ENCODE measurements at regions not wholly inside any gene's neighbourhood (a gene's known extent, or its start where the extent isn't known, plus 50 kb on each side); places are given as distances from the start of the nearest gene placed in this dataset.

DNA sequence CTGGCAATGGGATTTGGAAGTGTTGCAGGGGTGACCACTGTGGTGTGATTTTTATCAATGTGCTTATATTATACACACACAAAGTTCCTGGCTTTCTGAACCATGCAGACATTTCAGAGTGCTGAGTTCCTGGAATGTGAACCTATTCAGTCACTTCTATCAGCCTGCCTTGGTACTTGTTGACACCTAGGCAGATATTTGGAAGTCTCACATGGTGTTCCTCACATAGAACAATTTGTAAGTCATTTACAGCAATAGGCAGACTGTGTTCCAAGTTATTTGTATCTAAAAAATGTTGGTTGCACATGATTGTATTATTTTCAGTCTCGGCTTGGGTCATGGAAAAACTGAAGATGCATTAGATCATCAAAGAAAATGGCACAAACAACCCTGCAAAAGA, 182.2 kb downstream of the SREK1 start:
- H3K9me3 Mint-ChIP-seq = peaks cover 0 to 3% of the 10 kb centered on the region in 2 donors
- H3K4me3 Mint-ChIP-seq = no peak overlapping the region
- DNase-seq = no peak
- no peaks in the 10 kb centered on the region for H3K36me3 Mint-ChIP-seq
- no peak overlapping the region for H3K27ac Mint-ChIP-seq
- H3K4me1 Mint-ChIP-seq = peaks cover 0 to 2% of the 10 kb centered on the region in 2 donors
- peaks cover 4 to 8% of the 10 kb centered on the region in 2 donors for H3K27me3 Mint-ChIP-seq
- ATAC-seq (replicated peaks) = no peak

DNA sequence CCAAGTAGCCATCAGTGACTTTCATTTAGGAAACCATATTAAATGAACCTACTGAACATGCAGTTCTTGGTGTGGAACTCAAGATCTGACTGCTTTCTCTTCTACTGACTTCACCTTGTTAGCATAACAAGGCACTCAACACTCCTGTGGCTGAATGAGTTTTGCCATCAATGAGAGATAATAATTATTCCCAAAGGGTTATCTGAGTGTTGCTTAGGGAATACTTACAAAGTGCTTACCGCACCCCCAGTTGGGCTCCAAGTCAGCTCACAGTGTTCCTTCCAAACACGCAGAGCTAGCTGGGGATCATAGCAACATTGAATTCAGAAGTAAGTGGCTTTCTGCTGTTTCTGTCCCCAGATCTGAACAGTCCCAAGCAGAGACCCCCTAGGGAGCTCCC, 182.9 kb downstream of the SREK1 start:
- no peak overlapping the region for H3K4me3 Mint-ChIP-seq
- peaks cover 0 to 1% of the 10 kb centered on the region in 2 donors for H3K36me3 Mint-ChIP-seq
- peaks cover 0 to 5% of the 10 kb centered on the region in 2 donors for H3K27me3 Mint-ChIP-seq
- ATAC-seq (replicated peaks) (no peak), DNase-seq (no peak)
- H3K4me1 Mint-ChIP-seq = peaks cover 0 to 2% of the 10 kb centered on the region in 2 donors
- H3K9me3 Mint-ChIP-seq = peaks cover 0 to 3% of the 10 kb centered on the region in 2 donors
- H3K27ac Mint-ChIP-seq = no peak overlapping the region

DNA sequence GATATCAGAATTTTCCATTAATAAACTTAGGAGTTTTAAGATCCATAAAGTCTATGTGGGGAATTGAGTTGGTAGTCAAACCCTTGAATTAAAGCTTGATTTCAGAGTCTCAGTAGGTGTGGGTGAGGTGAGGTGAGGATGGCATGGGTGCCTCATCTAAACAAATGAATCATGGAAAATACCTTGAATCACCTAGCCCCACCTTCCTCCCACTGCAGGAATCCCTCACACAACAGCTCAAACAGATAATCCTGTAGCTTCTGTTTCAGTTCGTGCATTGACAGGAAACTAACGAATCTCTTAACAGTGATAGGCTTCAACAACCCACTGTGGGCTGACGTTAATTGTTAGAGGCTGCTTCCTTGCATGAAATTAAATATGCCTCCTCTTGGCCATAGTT, 185.0 kb downstream of the SREK1 start:
- H3K36me3 Mint-ChIP-seq = peaks cover 0 to 1% of the 10 kb centered on the region in 2 donors
- H3K27ac Mint-ChIP-seq = no peak overlapping the region
- H3K4me3 Mint-ChIP-seq = no peak overlapping the region
- H3K9me3 Mint-ChIP-seq = peaks cover 0 to 3% of the 10 kb centered on the region in 2 donors
- DNase-seq = no peak
- H3K27me3 Mint-ChIP-seq = peaks cover 0 to 11% of the 10 kb centered on the region in 2 donors
- no peak for ATAC-seq (replicated peaks)
- peaks cover 0 to 2% of the 10 kb centered on the region in 2 donors for H3K4me1 Mint-ChIP-seq

DNA sequence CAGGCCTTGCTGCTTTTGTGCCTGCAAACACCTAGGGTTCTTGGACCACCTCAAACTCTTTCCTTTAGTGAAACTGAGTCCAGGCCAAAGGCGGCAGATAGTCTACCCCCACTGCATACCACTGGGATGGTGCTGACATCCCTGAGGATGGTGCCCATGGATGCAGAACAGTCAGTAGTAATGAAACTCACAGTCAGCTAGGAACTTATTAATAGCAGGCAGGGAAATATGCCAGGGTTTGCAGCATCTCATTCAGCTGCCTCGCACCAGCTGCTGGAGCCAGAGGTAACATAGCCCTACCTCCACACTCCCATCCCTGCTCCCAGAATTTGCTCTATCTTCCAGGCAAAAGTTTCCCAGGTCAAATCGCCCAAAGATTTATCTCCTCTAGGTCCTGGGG, 189.1 kb downstream of the SREK1 start:
- Mint-ChIP-seq H3K27me3 (peaks cover 14 to 19% of the 10 kb centered on the region in 2 donors), H3K4me3 (no peak overlapping the region), H3K4me1 (peaks cover 0 to 2% of the 10 kb centered on the region in 2 donors), H3K36me3 (peaks cover 0 to 1% of the 10 kb centered on the region in 2 donors), H3K9me3 (peaks cover 0 to 3% of the 10 kb centered on the region in 2 donors), H3K27ac (no peak overlapping the region)
- no peak for DNase-seq
- no peak for ATAC-seq (replicated peaks)

DNA sequence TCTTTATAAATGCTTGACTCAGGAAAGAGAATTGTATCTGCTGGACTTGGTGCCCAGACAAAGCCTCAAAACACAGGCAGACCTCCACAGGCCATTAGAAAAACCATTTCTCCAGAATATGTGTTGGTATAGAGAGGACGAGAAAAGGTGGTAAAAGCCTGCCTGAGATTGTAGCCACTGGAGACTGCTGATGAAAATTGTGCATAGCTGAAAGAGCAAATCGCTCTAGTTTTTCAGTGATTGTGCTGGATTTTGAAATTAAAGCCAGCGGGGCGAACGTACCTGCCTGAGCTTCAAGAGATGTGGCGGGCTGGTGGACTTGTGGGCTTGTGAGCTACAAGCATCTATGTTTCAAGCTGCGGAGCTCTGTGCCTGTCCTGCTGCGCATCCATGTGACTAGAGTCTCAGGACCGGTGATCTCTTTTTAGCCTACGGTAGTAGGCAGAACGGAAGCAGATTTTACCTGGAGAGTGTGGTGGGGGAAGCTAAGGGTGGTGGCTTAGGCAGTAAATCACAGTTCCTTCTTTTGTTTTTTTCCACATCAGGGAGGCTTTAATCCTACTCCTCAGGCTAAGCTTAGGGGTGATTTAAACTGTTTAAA, 193.6 kb downstream of the SREK1 start:
- Mint-ChIP-seq H3K4me3 (no peak overlapping the region), H3K36me3 (no peaks in the 10 kb centered on the region), H3K9me3 (no peaks in the 10 kb centered on the region), H3K27me3 (peaks cover 14 to 19% of the 10 kb centered on the region in 2 donors), H3K4me1 (no peaks in the 10 kb centered on the region), H3K27ac (no peak overlapping the region)
- ATAC-seq (replicated peaks) (no peak), DNase-seq (no peak)

DNA sequence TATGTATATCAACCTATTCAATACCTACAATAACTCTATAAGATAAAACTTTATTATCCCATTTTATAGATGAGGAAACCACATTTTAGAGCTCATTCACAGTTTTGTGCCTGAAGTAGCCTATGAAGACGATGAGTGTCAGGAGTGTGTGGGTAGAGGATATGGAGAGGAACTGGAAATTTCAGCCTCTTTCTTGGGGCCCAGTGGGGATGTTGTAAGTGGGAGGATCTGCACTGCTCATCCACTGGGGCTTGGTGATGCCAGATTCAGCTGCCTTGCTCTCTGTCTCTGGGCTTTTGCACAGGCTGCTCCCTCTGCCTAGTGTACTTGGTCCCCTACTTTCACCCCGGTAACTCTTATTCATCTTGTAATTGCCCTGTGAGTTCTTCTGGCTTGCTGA, 194.7 kb downstream of the SREK1 start:
- no peaks in the 10 kb centered on the region for H3K9me3 Mint-ChIP-seq
- H3K27me3 Mint-ChIP-seq = peaks cover 14 to 15% of the 10 kb centered on the region in 2 donors
- no peaks in the 10 kb centered on the region for H3K4me1 Mint-ChIP-seq
- H3K36me3 Mint-ChIP-seq = no peaks in the 10 kb centered on the region
- ATAC-seq (replicated peaks) (no peak), DNase-seq (no peak)
- H3K27ac Mint-ChIP-seq = no peak overlapping the region
- no peak overlapping the region for H3K4me3 Mint-ChIP-seq

DNA sequence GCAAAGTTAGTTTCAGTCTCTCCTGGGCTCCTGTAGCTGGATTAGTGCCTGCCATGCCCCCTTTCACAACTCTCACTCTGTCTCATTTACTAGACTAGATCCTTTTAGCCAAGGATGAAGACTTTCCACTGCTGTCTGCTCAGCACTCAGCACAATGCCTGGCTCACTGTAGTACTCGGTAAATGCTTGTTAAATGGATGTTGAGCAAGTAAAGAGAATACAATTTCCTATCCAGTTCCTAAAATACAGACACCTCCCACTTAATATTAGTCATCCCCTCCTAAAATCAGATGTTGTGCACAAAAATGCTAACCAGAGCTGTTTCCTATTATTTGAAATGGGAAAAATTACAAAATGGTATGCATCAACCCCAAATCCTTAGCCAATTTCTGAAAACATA, 195.8 kb downstream of the SREK1 start:
- DNase-seq (no peak), ATAC-seq (replicated peaks) (no peak)
- H3K4me1 Mint-ChIP-seq = no peaks in the 10 kb centered on the region
- H3K27ac Mint-ChIP-seq = no peak overlapping the region
- H3K4me3 Mint-ChIP-seq = no peak overlapping the region
- no peaks in the 10 kb centered on the region for H3K9me3 Mint-ChIP-seq
- peaks cover 10 to 12% of the 10 kb centered on the region in 2 donors for H3K27me3 Mint-ChIP-seq
- no peaks in the 10 kb centered on the region for H3K36me3 Mint-ChIP-seq

DNA sequence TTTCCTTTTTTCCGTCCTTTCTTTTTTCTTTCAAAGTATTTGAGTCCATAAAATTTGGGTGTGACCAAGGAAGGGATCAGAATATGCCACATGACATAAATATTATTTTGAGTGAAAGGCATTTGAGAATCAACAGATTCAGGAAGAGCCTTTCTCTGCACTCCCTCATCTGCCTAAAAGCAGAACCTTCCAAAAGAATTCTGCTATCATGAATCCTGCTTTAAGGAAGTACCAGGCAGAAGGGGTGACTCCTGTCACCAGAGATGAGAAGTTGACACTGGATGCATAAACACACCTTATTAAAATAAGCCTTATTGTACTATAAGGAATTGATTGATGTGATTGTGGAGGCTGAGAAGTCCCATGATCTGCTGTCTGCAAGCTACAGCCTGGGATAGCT, 196.7 kb downstream of the SREK1 start:
- H3K36me3 Mint-ChIP-seq = no peaks in the 10 kb centered on the region
- ATAC-seq (replicated peaks) (no peak), DNase-seq (no peak)
- H3K9me3 Mint-ChIP-seq = no peaks in the 10 kb centered on the region
- H3K27me3 Mint-ChIP-seq = peaks cover 7 to 8% of the 10 kb centered on the region in 2 donors
- no peak overlapping the region for H3K27ac Mint-ChIP-seq
- H3K4me3 Mint-ChIP-seq = no peak overlapping the region
- H3K4me1 Mint-ChIP-seq = no peaks in the 10 kb centered on the region

DNA sequence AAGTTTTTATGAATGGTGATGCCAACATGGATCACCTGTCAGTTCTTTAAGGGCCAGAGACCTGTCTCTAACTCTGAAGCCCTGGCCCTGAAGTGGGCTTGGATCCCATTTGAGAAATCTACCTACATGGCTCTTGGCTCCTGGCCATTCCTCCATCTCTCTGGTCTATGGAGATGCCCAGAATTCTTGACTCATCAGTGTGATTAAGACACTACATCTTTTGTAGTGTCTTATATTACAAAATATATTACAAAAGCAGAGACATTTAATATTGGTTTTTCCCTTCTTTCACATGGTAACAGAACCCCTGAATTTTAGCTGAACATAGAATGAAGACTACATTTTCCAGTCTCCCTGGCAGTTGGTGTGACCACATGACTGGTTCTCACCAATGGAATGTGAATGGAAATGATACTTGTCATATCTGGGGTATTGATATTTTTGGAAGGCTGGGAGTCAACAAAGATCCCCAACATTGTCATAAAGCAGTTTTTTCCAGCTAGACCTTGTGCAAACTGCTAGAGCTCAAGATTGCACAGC, 198.3 kb downstream of the SREK1 start:
- no peak overlapping the region for H3K27ac Mint-ChIP-seq
- peaks cover 5 to 7% of the 10 kb centered on the region in 2 donors for H3K27me3 Mint-ChIP-seq
- no peaks in the 10 kb centered on the region for H3K36me3 Mint-ChIP-seq
- H3K4me1 Mint-ChIP-seq = no peaks in the 10 kb centered on the region
- H3K9me3 Mint-ChIP-seq = no peaks in the 10 kb centered on the region
- H3K4me3 Mint-ChIP-seq = no peak overlapping the region
- ATAC-seq (replicated peaks) = no peak
- DNase-seq = no peak

DNA sequence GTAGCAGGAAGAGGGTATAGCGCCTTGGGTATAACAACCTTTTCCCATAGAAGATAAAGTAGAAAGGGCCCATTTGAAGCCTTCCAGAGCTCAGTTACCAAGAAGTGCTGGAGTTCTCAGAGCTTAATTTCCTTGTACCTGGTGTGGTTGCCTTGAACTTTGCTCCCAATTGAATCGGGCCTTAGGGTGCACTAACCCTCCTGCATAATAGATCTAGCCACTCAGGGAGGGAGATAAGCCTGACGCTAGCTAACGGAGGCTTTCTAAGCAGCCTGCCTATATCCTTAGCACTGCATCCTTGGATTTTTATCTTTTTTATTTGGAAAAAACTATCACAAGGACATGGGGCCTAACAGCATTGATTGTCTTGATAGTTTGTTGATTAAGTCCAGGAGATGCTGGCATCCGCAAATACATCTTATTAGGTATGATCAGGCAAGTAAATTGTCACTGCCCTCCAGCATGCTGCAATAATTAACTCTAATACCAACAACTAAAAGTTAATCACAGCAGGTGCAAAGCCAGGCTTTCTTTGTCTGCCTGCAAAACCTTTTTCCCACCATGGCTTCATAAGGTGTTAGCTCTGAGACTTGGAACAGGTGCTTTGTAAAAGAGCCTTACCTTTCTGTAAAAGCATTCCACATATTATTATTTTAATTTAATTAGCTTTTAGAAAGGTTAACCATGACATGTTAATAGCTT, 199.4 kb downstream of the SREK1 start:
- H3K27me3 Mint-ChIP-seq = peaks cover 0 to 13% of the 10 kb centered on the region in 2 donors

DNA sequence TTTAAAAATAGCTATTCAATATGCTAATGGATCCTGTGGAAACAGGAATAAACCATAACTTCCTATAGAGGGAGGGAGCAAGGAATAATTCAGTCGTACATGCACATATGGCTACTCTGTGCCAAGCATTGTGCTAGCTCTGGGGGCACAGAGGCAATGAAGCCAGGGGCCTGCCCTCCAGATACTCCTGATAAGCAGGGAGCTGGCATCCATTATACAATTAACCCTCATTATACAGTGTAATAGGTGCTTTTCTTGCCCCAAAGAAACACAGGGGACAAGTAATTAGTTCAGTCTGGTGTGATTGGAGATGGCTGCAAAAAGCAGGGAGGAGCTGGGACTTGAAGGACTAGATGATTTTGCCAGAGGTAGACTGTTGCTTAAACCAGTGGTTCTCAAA, 200.4 kb downstream of the SREK1 start:
- Mint-ChIP-seq H3K36me3 (no peaks in the 10 kb centered on the region), H3K4me1 (no peaks in the 10 kb centered on the region), H3K27ac (no peak overlapping the region), H3K27me3 (peaks cover 0 to 13% of the 10 kb centered on the region in 2 donors), H3K4me3 (no peak overlapping the region), H3K9me3 (no peaks in the 10 kb centered on the region)
- DNase-seq = no peak
- no peak for ATAC-seq (replicated peaks)

More for the DNA sequence above, 199.4 kb downstream of the SREK1 start:
- ATAC-seq (replicated peaks) (no peak), DNase-seq (no peak)
- H3K4me1 Mint-ChIP-seq = no peaks in the 10 kb centered on the region
- H3K9me3 Mint-ChIP-seq = no peaks in the 10 kb centered on the region
- no peaks in the 10 kb centered on the region for H3K36me3 Mint-ChIP-seq
- no peak overlapping the region for H3K4me3 Mint-ChIP-seq
- no peak overlapping the region for H3K27ac Mint-ChIP-seq

DNA sequence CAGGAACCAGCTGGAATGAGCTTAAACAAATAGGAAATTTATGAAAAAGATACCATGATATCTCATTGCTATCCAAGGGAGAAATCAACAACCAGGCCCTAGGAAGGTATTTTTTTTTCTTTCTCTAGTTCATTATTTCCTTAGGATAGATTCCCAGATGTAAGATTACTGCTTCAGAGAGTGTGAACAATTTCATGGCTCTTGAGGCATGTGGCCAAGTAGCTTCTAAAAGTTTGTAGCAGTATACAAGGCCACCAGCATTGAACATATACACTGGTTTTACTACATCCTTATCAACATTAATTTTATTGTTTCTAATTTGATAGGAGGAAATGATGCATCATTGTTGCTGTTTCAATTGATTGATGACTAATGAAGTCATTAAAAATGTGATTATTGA, 201.2 kb downstream of the SREK1 start:
- Mint-ChIP-seq H3K27ac (no peak overlapping the region), H3K4me1 (no peaks in the 10 kb centered on the region), H3K36me3 (no peaks in the 10 kb centered on the region), H3K9me3 (no peaks in the 10 kb centered on the region), H3K4me3 (no peak overlapping the region), H3K27me3 (peaks cover 0 to 13% of the 10 kb centered on the region in 2 donors)
- DNase-seq = no peak
- ATAC-seq (replicated peaks) = no peak

DNA sequence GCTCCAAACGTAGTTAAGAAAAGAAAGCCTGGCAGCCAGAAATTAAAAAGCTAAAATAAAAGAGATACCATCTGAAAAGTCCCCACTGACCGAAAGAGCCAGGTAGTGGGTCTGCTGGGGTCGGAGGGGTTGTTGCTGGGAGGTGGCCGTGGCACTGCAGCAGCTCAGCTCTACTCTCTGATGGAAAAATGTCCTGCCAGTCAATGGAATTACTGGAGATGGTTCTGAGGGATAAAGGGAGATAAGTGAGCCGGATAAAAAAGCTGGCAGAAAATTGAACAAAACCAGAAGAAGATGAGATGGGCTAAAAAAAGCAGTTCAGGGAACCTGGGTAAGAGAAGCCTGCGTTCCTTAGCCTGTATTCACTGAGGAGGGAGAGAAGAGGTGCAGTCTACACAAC, 202.8 kb downstream of the SREK1 start:
- H3K27ac Mint-ChIP-seq = no peak overlapping the region
- H3K36me3 Mint-ChIP-seq = no peaks in the 10 kb centered on the region
- ATAC-seq (replicated peaks) (no peak), DNase-seq (no peak)
- peaks cover 0 to 17% of the 10 kb centered on the region in 2 donors for H3K27me3 Mint-ChIP-seq
- no peaks in the 10 kb centered on the region for H3K9me3 Mint-ChIP-seq
- peaks cover under 1 to 1% of the 10 kb centered on the region in 2 donors for H3K4me1 Mint-ChIP-seq
- H3K4me3 Mint-ChIP-seq = no peak overlapping the region

DNA sequence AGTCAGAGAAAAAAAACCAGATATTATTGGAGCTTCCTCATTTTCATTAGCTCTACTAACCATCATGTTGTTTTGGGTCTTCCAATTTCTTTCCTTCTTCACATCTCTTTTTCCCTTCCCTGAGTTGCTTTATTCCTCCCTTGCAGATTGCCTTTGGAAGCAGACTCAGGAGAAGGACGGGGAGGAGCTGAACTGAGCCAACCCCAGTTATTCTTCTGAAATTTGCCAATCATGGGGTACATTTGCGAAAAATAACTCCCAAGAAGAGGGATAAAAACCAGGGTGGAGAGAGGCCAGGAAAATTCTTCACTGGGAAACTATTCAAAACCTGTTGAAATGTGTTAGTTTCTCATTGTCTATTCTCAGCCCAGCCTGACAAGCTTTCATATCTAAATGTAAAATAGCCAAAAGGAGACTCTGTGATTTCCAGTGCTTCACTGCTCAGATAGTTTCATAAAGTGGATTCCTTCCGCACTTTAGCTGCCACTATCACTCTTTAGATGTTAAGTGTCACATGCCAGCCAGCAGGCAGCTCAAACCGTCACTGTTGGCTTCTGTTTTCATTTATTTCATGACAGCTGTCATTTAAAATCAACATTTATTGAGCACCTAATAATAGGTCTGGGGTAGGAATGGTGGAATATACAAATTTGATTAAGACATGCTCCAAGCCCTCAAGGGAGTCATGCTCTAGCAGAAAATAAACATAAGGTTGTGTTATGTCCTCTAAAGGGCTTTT, 204.5 kb downstream of the SREK1 start:
- Mint-ChIP-seq H3K36me3 (no peaks in the 10 kb centered on the region), H3K4me3 (no peak overlapping the region), H3K9me3 (no peaks in the 10 kb centered on the region), H3K27ac (no peak overlapping the region), H3K27me3 (peaks cover 0 to 17% of the 10 kb centered on the region in 2 donors), H3K4me1 (peaks cover 5 to 6% of the 10 kb centered on the region in 2 donors)
- DNase-seq (no peak), ATAC-seq (replicated peaks) (no peak)
